Left renal cortex interstitium (tissue), 4 donors: ENCODE measurements at regions not wholly inside any gene's neighbourhood (a gene's known extent, or its start where the extent isn't known, plus 50 kb on each side); places are given as distances from the start of the nearest gene placed in this dataset.

Experiments used
- DNase-seq, 4 donors: peaks; one replicate each; pipeline ENCODE4 v3.0.0-alpha.2; 2013; ENCODE audit warnings: low read depth in 4 of 4, low spot score in 2 of 4, missing footprints in 1 of 4

GRCh38 chr4:82042042-82042441 lies 331.7 kb downstream of the HNRNPD start:
- no peak for DNase-seq

- no peak for DNase-seq
These were observed 334.9 kb downstream of the HNRNPD start for GRCh38 chr4:82038936-82039335.

GRCh38 chr4:82036181-82036580 lies 337.6 kb downstream of the HNRNPD start:
- DNase-seq = no peak

- no peak for DNase-seq
These were observed 338.9 kb downstream of the HNRNPD start for GRCh38 chr4:82034878-82035277.

- no peak for DNase-seq
These were observed 339.9 kb downstream of the HNRNPD start for GRCh38 chr4:82033862-82034261.

GRCh38 chr4:82031376-82031927 lies 342.3 kb downstream of the HNRNPD start:
- DNase-seq = no peak

GRCh38 chr4:82017680-82018079 lies 356.1 kb downstream of the HNRNPD start:
- DNase-seq = peak in 3 of 4 donors; percentile 26 to 60 (median 44)

GRCh38 chr4:82005158-82005557 lies 368.6 kb downstream of the HNRNPD start:
- DNase-seq = peak in 1 of 4 donors; percentile 7

GRCh38 chr4:81997313-81997712 lies 376.5 kb downstream of the HNRNPD start:
- no peak for DNase-seq

GRCh38 chr4:81990898-81991297 lies 382.9 kb downstream of the HNRNPD start:
- no peak for DNase-seq

GRCh38 chr4:81990211-81990610 lies 383.6 kb downstream of the HNRNPD start:
- no peak for DNase-seq

- no peak for DNase-seq
These were observed 384.6 kb downstream of the HNRNPD start for GRCh38 chr4:81989202-81989601.

- DNase-seq = no peak
These were observed 385.6 kb downstream of the HNRNPD start for GRCh38 chr4:81988178-81988577.

GRCh38 chr4:81984746-81985145 lies 389.0 kb downstream of the HNRNPD start:
- DNase-seq = no peak

GRCh38 chr4:81982846-81983540 lies 390.8 kb downstream of the HNRNPD start:
- DNase-seq = no peak

GRCh38 chr4:81981218-81981617 lies 392.6 kb downstream of the HNRNPD start:
- no peak for DNase-seq

GRCh38 chr4:81974523-81974922 lies 399.3 kb downstream of the HNRNPD start:
- DNase-seq = no peak

- DNase-seq = no peak
These were observed 402.0 kb downstream of the HNRNPD start for GRCh38 chr4:81971637-81972381.

- no peak for DNase-seq
These were observed 402.7 kb downstream of the HNRNPD start for GRCh38 chr4:81971061-81971460.

GRCh38 chr4:81970454-81970853 lies 403.3 kb downstream of the HNRNPD start:
- DNase-seq = no peak

- no peak for DNase-seq
These were observed 407.1 kb downstream of the HNRNPD start for GRCh38 chr4:81966676-81967075.

GRCh38 chr4:81965911-81966310 lies 407.9 kb downstream of the HNRNPD start:
- no peak for DNase-seq
